ENCODE measurements at regions not wholly inside any gene's neighbourhood (a gene's known extent, or its start where the extent isn't known, plus 50 kb on each side); places are given as distances from the start of the nearest gene placed in this dataset.
A peak's percentile ranks its signal among the peaks of the same experiment; 100 is the strongest.

- TF ChIP-seq ZBTB44 (tag by site-specific recombination; IDR thresholded peaks at IDR 0.05): no peak
- no peak for TF ChIP-seq ZNF362 (tag by site-specific recombination; IDR thresholded peaks at IDR 0.05)
- TF ChIP-seq ATF2 (tag by site-specific recombination; IDR thresholded peaks at IDR 0.05; ENCODE audit: low read depth): no peak
- TF ChIP-seq ZBTB21 (tag by site-specific recombination; IDR thresholded peaks at IDR 0.05): no peak
- TF ChIP-seq ZNF777 (tag by site-specific recombination; IDR thresholded peaks at IDR 0.05; ENCODE audit: borderline replicate concordance): no peak
- TF ChIP-seq REST (tag by site-specific recombination; IDR thresholded peaks at IDR 0.05): no peak
- TF ChIP-seq ZSCAN5A (tag by site-specific recombination; IDR thresholded peaks at IDR 0.05): no peak
- TF ChIP-seq ZNF398 (tag by site-specific recombination; IDR thresholded peaks at IDR 0.05): no peak
- TF ChIP-seq ZNF623 (tag by site-specific recombination; IDR thresholded peaks at IDR 0.05): no peak
- 0 out of 2 replicates have a peak, but pooled peaks have one; percentile 16 for TF ChIP-seq KLF1 (tag by site-specific recombination; IDR thresholded peaks at IDR 0.05)
- TF ChIP-seq ZNF354C (tag by site-specific recombination; IDR thresholded peaks at IDR 0.05; ENCODE audit: borderline replicate concordance, low read depth): no peak
- TF ChIP-seq ZNF10 (tag by site-specific recombination; IDR thresholded peaks at IDR 0.05): 0 out of 2 replicates have a peak, but pooled peaks have one; percentile 19
- TF ChIP-seq ZNF645 (tag by site-specific recombination; IDR thresholded peaks at IDR 0.05): no peak
- no peak for TF ChIP-seq ZNF660 (tag by site-specific recombination; IDR thresholded peaks at IDR 0.05)
- peak; percentile 84 for TF ChIP-seq ZNF335 (tag by site-specific recombination; conservative IDR thresholded peaks at IDR 0.05)
- no peak for TF ChIP-seq ZNF654 (tag by site-specific recombination; IDR thresholded peaks at IDR 0.05; ENCODE audit: low read depth)
- peak; percentile 98 for TF ChIP-seq GLIS2 (tag by site-specific recombination; IDR thresholded peaks at IDR 0.05)
- TF ChIP-seq ZNF37A (tag by site-specific recombination; IDR thresholded peaks at IDR 0.05): no peak
- no peak; the same call in 1 of the 2 replicates for TF ChIP-seq KLF8 (tag by site-specific recombination; IDR thresholded peaks at IDR 0.05)
- no peak for TF ChIP-seq ZNF707 (tag by site-specific recombination; IDR thresholded peaks at IDR 0.05)
- TF ChIP-seq ZNF239 (tag by site-specific recombination; IDR thresholded peaks at IDR 0.05): no peak
- no peak for TF ChIP-seq ZNF549 (tag by site-specific recombination; IDR thresholded peaks at IDR 0.05)
- no peak for TF ChIP-seq OVOL3 (tag by site-specific recombination; IDR thresholded peaks at IDR 0.05)
- no peak for TF ChIP-seq ZBTB6 (tag by site-specific recombination; IDR thresholded peaks at IDR 0.05)
- TF ChIP-seq ZFP41 (tag by site-specific recombination; IDR thresholded peaks at IDR 0.05; ENCODE audit: borderline replicate concordance): no peak
- TF ChIP-seq ZNF404 (tag by site-specific recombination; IDR thresholded peaks at IDR 0.05): no peak
Observed at GRCh38 chr1:112849425-112850033, 106.5 kb downstream of the SLC16A1 start (continued).

All from HEK293 (cell line).